ENCODE measurements at regions not wholly inside any gene's neighbourhood (a gene's known extent, or its start where the extent isn't known, plus 50 kb on each side); places are given as distances from the start of the nearest gene placed in this dataset.

GRCh38 chr17:79469646-79470045 lies 141.2 kb downstream of the RBFOX3 start:
- TF ChIP-seq, protein P1, sequence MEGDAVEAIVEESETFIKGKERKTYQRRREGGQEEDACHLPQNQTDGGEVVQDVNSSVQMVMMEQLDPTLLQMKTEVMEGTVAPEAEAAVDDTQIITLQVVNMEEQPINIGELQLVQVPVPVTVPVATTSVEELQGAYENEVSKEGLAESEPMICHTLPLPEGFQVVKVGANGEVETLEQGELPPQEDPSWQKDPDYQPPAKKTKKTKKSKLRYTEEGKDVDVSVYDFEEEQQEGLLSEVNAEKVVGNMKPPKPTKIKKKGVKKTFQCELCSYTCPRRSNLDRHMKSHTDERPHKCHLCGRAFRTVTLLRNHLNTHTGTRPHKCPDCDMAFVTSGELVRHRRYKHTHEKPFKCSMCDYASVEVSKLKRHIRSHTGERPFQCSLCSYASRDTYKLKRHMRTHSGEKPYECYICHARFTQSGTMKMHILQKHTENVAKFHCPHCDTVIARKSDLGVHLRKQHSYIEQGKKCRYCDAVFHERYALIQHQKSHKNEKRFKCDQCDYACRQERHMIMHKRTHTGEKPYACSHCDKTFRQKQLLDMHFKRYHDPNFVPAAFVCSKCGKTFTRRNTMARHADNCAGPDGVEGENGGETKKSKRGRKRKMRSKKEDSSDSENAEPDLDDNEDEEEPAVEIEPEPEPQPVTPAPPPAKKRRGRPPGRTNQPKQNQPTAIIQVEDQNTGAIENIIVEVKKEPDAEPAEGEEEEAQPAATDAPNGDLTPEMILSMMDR (IDR thresholded peaks at IDR 0.05): no peak
- TF ChIP-seq, protein P2, sequence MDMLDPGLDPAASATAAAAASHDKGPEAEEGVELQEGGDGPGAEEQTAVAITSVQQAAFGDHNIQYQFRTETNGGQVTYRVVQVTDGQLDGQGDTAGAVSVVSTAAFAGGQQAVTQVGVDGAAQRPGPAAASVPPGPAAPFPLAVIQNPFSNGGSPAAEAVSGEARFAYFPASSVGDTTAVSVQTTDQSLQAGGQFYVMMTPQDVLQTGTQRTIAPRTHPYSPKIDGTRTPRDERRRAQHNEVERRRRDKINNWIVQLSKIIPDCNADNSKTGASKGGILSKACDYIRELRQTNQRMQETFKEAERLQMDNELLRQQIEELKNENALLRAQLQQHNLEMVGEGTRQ (CRISPR knock-in tag; IDR thresholded peaks at IDR 0.05): no peak
- TF ChIP-seq JUN (CRISPR knock-in tag; IDR thresholded peaks at IDR 0.05): no peak
- no peak for TF ChIP-seq NFE2L1 (CRISPR knock-in tag; IDR thresholded peaks at IDR 0.05)
- TF ChIP-seq NR2C2 (CRISPR knock-in tag; IDR thresholded peaks at IDR 0.05): no peak

All from WTC11 (cell line).